Left lung (tissue), 4 donors: ENCODE measurements at regions not wholly inside any gene's neighbourhood (a gene's known extent, or its start where the extent isn't known, plus 50 kb on each side); places are given as distances from the start of the nearest gene placed in this dataset.

Experiments
- ATAC-seq: fragments of 200-7000 bp; cut with Tn5 transposase; one replicate; pipeline ENCODE4 v1.9.1; 2020; ENCODE audit warnings: moderate library complexity
- DNase-seq, 4 donors: peaks; one replicate each; pipeline ENCODE4 v3.0.0-alpha.2; 2013 to 2020
- H3K27ac ChIP-seq, 2 donors: fragments of 200-600 bp; sonication (generic) in 1 of 2; one replicate each; pipeline versions ENCODE4 v1.5.0 to v1.8.0; 2020 to 2021
- H3K27me3 ChIP-seq, 2 donors: fragments of 200-600 bp; sonication (generic) in 1 of 2; one replicate each; pipeline versions ENCODE4 v1.5.0 to v1.8.0; 2020 to 2021
- H3K36me3 ChIP-seq, 2 donors: fragments of 200-600 bp; sonication (generic) in 1 of 2; one replicate each; pipeline versions ENCODE4 v1.5.0 to v1.8.0; 2020 to 2021
- H3K4me1 ChIP-seq, 2 donors: fragments of 200-600 bp; one replicate each; pipeline ENCODE4 v1.8.0; 2021
- H3K4me3 ChIP-seq, 2 donors: fragments of 200-600 bp; sonication (generic) in 1 of 2; one replicate each; pipeline versions ENCODE4 v1.5.0 to v1.8.0; 2020 to 2021; ENCODE audit warnings: mild to moderate bottlenecking in 1 of 2
- H3K9me3 ChIP-seq, 2 donors: fragments of 200-600 bp; sonication (generic) in 1 of 2; one replicate each; pipeline versions ENCODE4 v1.5.0 to v1.8.0; 2020 to 2021
- intact Hi-C, 2 donors: fragments of 100-400 bp; cut with DNase I; formaldehyde crosslinking; loops; one replicate each; pipeline versions ENCODE4 v1.11.2 to v1.14.2; 2022
- TF ChIP-seq, protein P1 (sequence below), 2 donors: fragments of 200-600 bp; sonication (generic) in 1 of 2; IDR thresholded peaks; one replicate each; pipeline versions ENCODE4 v1.5.0 to v1.8.0; 2021; ENCODE audit warnings: antibody characterized with exemption in 2 of 2
- donor health status: DM: no; HTN: yes; CAD: no.
- donor health status: DM: no; HTN: no; CAD: no.

- intact Hi-C loops = no loop called here
- TF ChIP-seq, protein P1, sequence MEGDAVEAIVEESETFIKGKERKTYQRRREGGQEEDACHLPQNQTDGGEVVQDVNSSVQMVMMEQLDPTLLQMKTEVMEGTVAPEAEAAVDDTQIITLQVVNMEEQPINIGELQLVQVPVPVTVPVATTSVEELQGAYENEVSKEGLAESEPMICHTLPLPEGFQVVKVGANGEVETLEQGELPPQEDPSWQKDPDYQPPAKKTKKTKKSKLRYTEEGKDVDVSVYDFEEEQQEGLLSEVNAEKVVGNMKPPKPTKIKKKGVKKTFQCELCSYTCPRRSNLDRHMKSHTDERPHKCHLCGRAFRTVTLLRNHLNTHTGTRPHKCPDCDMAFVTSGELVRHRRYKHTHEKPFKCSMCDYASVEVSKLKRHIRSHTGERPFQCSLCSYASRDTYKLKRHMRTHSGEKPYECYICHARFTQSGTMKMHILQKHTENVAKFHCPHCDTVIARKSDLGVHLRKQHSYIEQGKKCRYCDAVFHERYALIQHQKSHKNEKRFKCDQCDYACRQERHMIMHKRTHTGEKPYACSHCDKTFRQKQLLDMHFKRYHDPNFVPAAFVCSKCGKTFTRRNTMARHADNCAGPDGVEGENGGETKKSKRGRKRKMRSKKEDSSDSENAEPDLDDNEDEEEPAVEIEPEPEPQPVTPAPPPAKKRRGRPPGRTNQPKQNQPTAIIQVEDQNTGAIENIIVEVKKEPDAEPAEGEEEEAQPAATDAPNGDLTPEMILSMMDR (IDR thresholded peaks at IDR 0.05) = no peak
- Histone ChIP-seq H3K27me3 (peaks cover 0 to 2% of the 10 kb centered on the region in 2 donors), H3K4me1 (no peaks in the 10 kb centered on the region), H3K9me3 (peaks cover 0 to 11% of the 10 kb centered on the region in 2 donors), H3K36me3 (no peaks in the 10 kb centered on the region), H3K27ac (no peak overlapping the region), H3K4me3 (no peak overlapping the region)
- no peak for ATAC-seq
- no peak for DNase-seq
Observed at GRCh38 chr1:30040081-30041019, 683.0 kb downstream of the MATN1 start.

DNA sequence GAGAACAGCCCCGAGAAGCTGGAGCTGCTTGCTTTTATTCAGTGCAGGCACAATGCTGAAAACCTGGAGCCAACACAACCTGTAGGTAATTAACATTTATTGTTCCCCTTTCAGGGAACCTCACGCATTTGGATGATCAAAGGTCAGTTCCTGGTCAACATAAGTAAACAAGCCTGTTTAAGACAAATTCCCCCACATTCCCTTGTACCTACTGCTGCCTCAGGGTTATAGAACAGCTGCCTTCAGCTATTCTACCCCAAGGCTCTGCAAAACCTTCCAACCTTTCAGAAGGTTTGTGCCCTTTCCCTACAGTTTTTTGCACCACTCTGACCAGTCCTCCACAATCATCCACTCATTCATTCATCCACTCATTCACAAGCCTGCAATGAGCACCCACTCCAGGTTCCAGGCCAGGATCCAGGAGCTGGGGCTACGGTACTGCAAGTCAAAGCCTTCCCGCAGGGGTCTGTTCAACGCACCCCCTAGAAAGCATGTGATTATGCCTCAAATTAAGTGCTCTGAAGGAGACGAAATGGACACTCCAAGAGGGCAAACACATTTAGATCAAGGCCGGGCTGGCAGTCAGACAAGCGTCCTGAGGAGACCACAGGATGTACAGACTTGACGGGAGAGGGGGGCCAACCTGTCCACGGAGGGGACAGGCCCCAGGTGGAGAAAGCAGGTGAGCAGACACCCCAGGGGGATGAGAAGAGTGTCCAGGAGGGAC, 683.9 kb downstream of the MATN1 start:
- no peak for DNase-seq
- intact Hi-C loops = no loop called here

DNA sequence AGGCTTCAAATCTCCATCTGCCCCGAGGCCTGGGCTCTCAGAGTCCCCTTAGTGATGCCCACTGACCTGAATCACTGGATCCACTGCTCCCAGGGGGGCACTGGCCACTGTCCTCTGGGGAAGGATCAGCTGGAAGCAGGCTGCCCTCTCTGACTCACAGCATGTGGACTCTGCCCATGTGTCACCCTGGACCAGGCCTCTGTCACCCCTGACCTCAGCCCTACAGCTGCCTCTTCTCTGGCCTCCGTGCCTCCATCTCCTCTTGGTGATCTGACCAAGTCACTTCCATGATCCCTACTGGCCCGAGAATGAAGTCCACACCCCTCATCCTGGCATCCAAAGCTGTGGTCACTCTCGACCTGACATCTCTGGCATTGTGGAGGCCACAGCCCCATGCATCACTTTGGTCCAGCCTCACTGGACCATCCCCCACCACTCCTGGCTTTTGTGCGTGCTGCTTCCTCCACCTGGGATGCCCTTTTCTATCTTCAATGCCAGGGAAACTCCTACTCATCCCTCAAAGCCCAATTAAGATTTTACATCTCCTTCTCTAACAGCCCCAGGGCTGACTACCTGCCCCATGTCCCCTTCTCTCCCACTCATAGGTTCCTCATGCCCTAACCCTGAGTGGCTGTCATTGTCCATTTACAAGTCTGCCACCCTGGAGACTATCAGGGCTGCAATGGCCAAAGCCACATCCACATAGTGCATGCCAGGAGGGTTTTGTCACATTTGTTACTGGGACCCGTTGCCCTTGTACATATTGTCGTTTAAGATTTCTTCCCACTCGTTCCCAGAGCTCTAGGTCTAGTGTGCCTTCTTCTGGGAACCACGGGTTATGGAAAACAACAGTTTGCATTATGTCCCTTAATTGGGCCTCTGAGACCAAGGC, 685.0 kb downstream of the MATN1 start:
- ATAC-seq = no peak
- no peak for DNase-seq
- TF ChIP-seq, protein P1 (IDR thresholded peaks at IDR 0.05) = no peak
- H3K4me1 ChIP-seq = no peaks in the 10 kb centered on the region
- no peak overlapping the region for H3K27ac ChIP-seq
- peaks cover 0 to 11% of the 10 kb centered on the region in 2 donors for H3K9me3 ChIP-seq
- H3K36me3 ChIP-seq = no peaks in the 10 kb centered on the region
- intact Hi-C loops = no loop called here
- peaks cover 0 to 20% of the 10 kb centered on the region in 2 donors for H3K27me3 ChIP-seq
- H3K4me3 ChIP-seq = no peak overlapping the region

More for the DNA sequence above, 683.9 kb downstream of the MATN1 start:
- no peaks in the 10 kb centered on the region for H3K4me1 ChIP-seq
- no peaks in the 10 kb centered on the region for H3K36me3 ChIP-seq
- no peak overlapping the region for H3K27ac ChIP-seq
- H3K9me3 ChIP-seq = peaks cover 0 to 11% of the 10 kb centered on the region in 2 donors
- TF ChIP-seq, protein P1 (IDR thresholded peaks at IDR 0.05) = no peak
- peaks cover 0 to 9% of the 10 kb centered on the region in 2 donors for H3K27me3 ChIP-seq
- no peak overlapping the region for H3K4me3 ChIP-seq
- no peak for ATAC-seq

- Histone ChIP-seq H3K36me3 (no peaks in the 10 kb centered on the region), H3K9me3 (peaks cover 0 to 2% of the 10 kb centered on the region in 2 donors), H3K27me3 (peaks cover 0 to 25% of the 10 kb centered on the region in 2 donors), H3K4me1 (no peaks in the 10 kb centered on the region), H3K27ac (no peak overlapping the region), H3K4me3 (no peak overlapping the region)
- TF ChIP-seq, protein P1 (IDR thresholded peaks at IDR 0.05) = no peak
- DNase-seq (no peak), ATAC-seq (no peak)
- intact Hi-C loops = no loop called here
Observed at GRCh38 chr1:30037251-30038118, 685.9 kb downstream of the MATN1 start.
